ENCODE measurements at regions not wholly inside any gene's neighbourhood (a gene's known extent, or its start where the extent isn't known, plus 50 kb on each side); places are given as distances from the start of the nearest gene placed in this dataset.
"Not testable (repeated sequence)": the region's sequence is repeated elsewhere in the genome, so short reads cannot be mapped to it uniquely, and the experiment has no call there.

- not testable (repeated sequence) for TF ChIP-seq CTCF (IDR thresholded peaks at IDR 0.05; ENCODE audit: low read depth, low read length); EZH2phosphoT487 (IDR thresholded peaks at IDR 0.05; ENCODE audit: low read depth)
Measured at GRCh38 chr16:32842844-32843243, 166.9 kb upstream of the TP53TG3 start.

Data from OCI-LY3 (cell line).